ENCODE measurements at regions not wholly inside any gene's neighbourhood (a gene's known extent, or its start where the extent isn't known, plus 50 kb on each side); places are given as distances from the start of the nearest gene placed in this dataset.

GRCh38 chr15:70479056-70479455, 284.3 kb downstream of the UACA start:
- H3K4me3 ChIP-seq = no peak overlapping the region
- no peak for DNase-seq (ENCODE audit: low spot score)
- no peak overlapping the region for H3K27ac ChIP-seq
- TF ChIP-seq CTCF (IDR thresholded peaks at IDR 0.05) = no peak

GRCh38 chr15:70478251-70478990, 284.9 kb downstream of the UACA start:
- Histone ChIP-seq H3K4me3 (no peak overlapping the region), H3K27ac (no peak overlapping the region)
- no peak for TF ChIP-seq CTCF (IDR thresholded peaks at IDR 0.05)
- no peak for DNase-seq (ENCODE audit: low spot score)

- Histone ChIP-seq H3K4me3 (no peak overlapping the region), H3K27ac (no peak overlapping the region)
- no peak for TF ChIP-seq CTCF (IDR thresholded peaks at IDR 0.05)
- DNase-seq (ENCODE audit: low spot score) = no peak
These were observed 285.6 kb downstream of the UACA start for GRCh38 chr15:70477750-70478250.

GRCh38 chr15:70476441-70476840, 286.9 kb downstream of the UACA start:
- DNase-seq (ENCODE audit: low spot score) = no peak
- no peak for TF ChIP-seq CTCF (IDR thresholded peaks at IDR 0.05)
- Histone ChIP-seq H3K27ac (peak overlapping the region in 1 of 2 donors; percentile 86), H3K4me3 (no peak overlapping the region)

GRCh38 chr15:70475921-70476320, 287.4 kb downstream of the UACA start:
- no peak for DNase-seq (ENCODE audit: low spot score)
- H3K27ac ChIP-seq = peak overlapping the region; percentile 71 to 86
- TF ChIP-seq CTCF (IDR thresholded peaks at IDR 0.05) = no peak
- no peak overlapping the region for H3K4me3 ChIP-seq

GRCh38 chr15:70475407-70475781, 288.0 kb downstream of the UACA start:
- Histone ChIP-seq H3K27ac (peak overlapping the region; percentile 71 to 86), H3K4me3 (peak overlapping the region; percentile 50)
- no peak for DNase-seq (ENCODE audit: low spot score)
- TF ChIP-seq CTCF (IDR thresholded peaks at IDR 0.05) = no peak

All from coronary artery (tissue), 2 donors.